WTC11 (cell line): ENCODE measurements at regions not wholly inside any gene's neighbourhood (a gene's known extent, or its start where the extent isn't known, plus 50 kb on each side); places are given as distances from the start of the nearest gene placed in this dataset.

Experiments used
- ATAC-seq: fragments of 200-7000 bp; cut with Tn5 transposase; 2 replicates; pipeline ENCODE4 v1.10.0; 2021; ENCODE audit warnings: mild to moderate bottlenecking, moderate library complexity
- CTCF ChIA-PET: fragments of 300-600 bp; sonication (Branson Sonifier 250); formaldehyde crosslinking; loops from one replicate; lab custom pipeline; 2021; ENCODE audit warnings: antibody characterized with exemption; lab: Charles Lee
- POLR2A ChIA-PET: fragments of 350-600 bp; sonication (Branson Sonifier 250); formaldehyde crosslinking; loops from one replicate; lab custom pipeline; 2021; ENCODE audit warnings: antibody characterized with exemption; lab: Charles Lee
- DNase-seq: peaks from one replicate; pipeline ENCODE4 v3.0.0; 2021; ENCODE audit warnings: low spot score
- H3K27ac Mint-ChIP-seq: 2 replicates; pipeline ENCODE4 v1.8.0; 2021; ENCODE audit warnings: mixed read lengths
- H3K27me3 Mint-ChIP-seq: 2 replicates; pipeline ENCODE4 v1.8.0; 2021; ENCODE audit warnings: low read depth, mild to moderate bottlenecking, moderate library complexity, mixed read lengths
- H3K36me3 Mint-ChIP-seq: 2 replicates; pipeline ENCODE4 v1.8.0; 2021; ENCODE audit warnings: mixed read lengths
- H3K4me1 Mint-ChIP-seq: 2 replicates; pipeline ENCODE4 v1.8.0; 2022; ENCODE audit warnings: mixed read lengths
- H3K4me3 Mint-ChIP-seq: 2 replicates; pipeline ENCODE4 v1.8.0; 2021; ENCODE audit warnings: mild to moderate bottlenecking, moderate library complexity, mixed read lengths
- H3K9me3 Mint-ChIP-seq: 2 replicates; pipeline ENCODE4 v1.8.0; 2021; ENCODE audit warnings: mixed read lengths
- FOXP1 ChIP-seq: sonication (generic); formaldehyde crosslinking; IDR thresholded peaks from 2 replicates; pipeline ENCODE4 v1.8.0; 2022; ENCODE audit warnings: missing genetic modification reagents, mild to moderate bottlenecking, moderate library complexity, borderline replicate concordance
- KAT7 ChIP-seq: sonication (generic); formaldehyde crosslinking; IDR thresholded peaks from 2 replicates; pipeline ENCODE4 v1.8.1; 2023; ENCODE audit warnings: missing genetic modification reagents, mild to moderate bottlenecking, borderline replicate concordance
- NR1H2 ChIP-seq: sonication (generic); formaldehyde crosslinking; IDR thresholded peaks from 2 replicates; pipeline ENCODE4 v1.9.0; 2021; ENCODE audit warnings: mild to moderate bottlenecking, moderate library complexity, missing genetic modification reagents
- PRRX2 ChIP-seq: fragments of 250-450 bp; sonication (Bioruptor Pico); IDR thresholded peaks from 2 replicates; pipeline ENCODE4 v1.8.0; 2021; ENCODE audit warnings: mild to moderate bottlenecking
- TCF7 ChIP-seq: sonication (generic); formaldehyde crosslinking; IDR thresholded peaks from 2 replicates; pipeline ENCODE4 v1.8.0; 2022; ENCODE audit warnings: mild to moderate bottlenecking, low read depth, missing genetic modification reagents, moderate library complexity
- TEAD1 ChIP-seq: sonication (generic); formaldehyde crosslinking; IDR thresholded peaks from 2 replicates; pipeline ENCODE4 v1.8.0; 2022; ENCODE audit warnings: mild to moderate bottlenecking, missing genetic modification reagents
- ZNF219 ChIP-seq: sonication (generic); formaldehyde crosslinking; IDR thresholded peaks from 2 replicates; pipeline ENCODE4 v1.8.0; 2023; ENCODE audit warnings: missing genetic modification reagents, mild to moderate bottlenecking, borderline replicate concordance
- ZNF671 ChIP-seq: fragments of 250-450 bp; sonication (Bioruptor Pico); IDR thresholded peaks from 2 replicates; pipeline ENCODE4 v1.8.0; 2021; ENCODE audit warnings: mild to moderate bottlenecking
- TF ChIP-seq, protein P1 (sequence below): sonication (generic); formaldehyde crosslinking; IDR thresholded peaks from 2 replicates; pipeline ENCODE4 v1.8.0; 2023; ENCODE audit warnings: mild to moderate bottlenecking, missing genetic modification reagents
- TF ChIP-seq, protein P2 (sequence below): sonication (generic); formaldehyde crosslinking; IDR thresholded peaks from 2 replicates; pipeline ENCODE4 v1.8.1; 2022; ENCODE audit warnings: low read depth, mild to moderate bottlenecking, moderate library complexity, missing genetic modification reagents, borderline replicate concordance
- TF ChIP-seq, protein P3 (sequence below): fragments of 250-450 bp; sonication (Bioruptor Pico); IDR thresholded peaks from 2 replicates; pipeline ENCODE4 v2.1.2; 2022; ENCODE audit warnings: mild to moderate bottlenecking, moderate library complexity
- TF ChIP-seq, protein P4 (sequence below): fragments of 200-600 bp; IDR thresholded peaks from 2 replicates; pipeline ENCODE4 v1.8.0; 2022; ENCODE audit warnings: antibody characterized with exemption
- TF ChIP-seq, protein P5 (sequence below): sonication (generic); formaldehyde crosslinking; IDR thresholded peaks from 2 replicates; pipeline ENCODE4 v1.8.1; 2023; ENCODE audit warnings: mild to moderate bottlenecking, moderate library complexity, missing genetic modification reagents

DNA sequence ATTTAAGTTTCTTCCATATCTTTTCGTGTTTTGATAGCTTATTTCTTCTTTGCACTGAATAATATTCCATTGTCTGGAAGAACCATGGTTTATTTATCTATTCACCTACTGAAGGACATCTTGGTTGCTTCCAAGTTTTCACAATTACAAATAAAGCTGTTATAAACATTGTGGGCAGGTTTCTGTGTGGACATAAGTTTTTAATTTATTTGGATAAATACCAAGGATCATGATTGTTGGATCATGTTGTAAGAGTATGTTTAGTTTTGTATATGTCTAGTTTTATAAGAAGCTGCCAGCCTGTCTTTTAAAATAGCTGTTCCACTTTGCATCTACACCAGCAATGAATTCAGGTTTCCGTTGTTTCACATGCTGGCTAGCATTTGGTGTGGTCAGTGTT, 339.4 kb downstream of the CDH11 start:
- Mint-ChIP-seq H3K27ac (no peak overlapping the region), H3K4me1 (no peaks in the 10 kb centered on the region), H3K4me3 (no peak overlapping the region), H3K9me3 (0 out of 2 replicates have a peak, but pooled peaks cover 2% of the 10 kb centered on the region), H3K36me3 (no peaks in the 10 kb centered on the region), H3K27me3 (no peaks in the 10 kb centered on the region)
- CTCF ChIA-PET: no interaction called here
- DNase-seq (no peak), ATAC-seq (no peak)
- TF ChIP-seq KAT7 (CRISPR knock-in tag): no peak
- no peak for TF ChIP-seq FOXP1 (CRISPR knock-in tag)
- TF ChIP-seq, protein P1, sequence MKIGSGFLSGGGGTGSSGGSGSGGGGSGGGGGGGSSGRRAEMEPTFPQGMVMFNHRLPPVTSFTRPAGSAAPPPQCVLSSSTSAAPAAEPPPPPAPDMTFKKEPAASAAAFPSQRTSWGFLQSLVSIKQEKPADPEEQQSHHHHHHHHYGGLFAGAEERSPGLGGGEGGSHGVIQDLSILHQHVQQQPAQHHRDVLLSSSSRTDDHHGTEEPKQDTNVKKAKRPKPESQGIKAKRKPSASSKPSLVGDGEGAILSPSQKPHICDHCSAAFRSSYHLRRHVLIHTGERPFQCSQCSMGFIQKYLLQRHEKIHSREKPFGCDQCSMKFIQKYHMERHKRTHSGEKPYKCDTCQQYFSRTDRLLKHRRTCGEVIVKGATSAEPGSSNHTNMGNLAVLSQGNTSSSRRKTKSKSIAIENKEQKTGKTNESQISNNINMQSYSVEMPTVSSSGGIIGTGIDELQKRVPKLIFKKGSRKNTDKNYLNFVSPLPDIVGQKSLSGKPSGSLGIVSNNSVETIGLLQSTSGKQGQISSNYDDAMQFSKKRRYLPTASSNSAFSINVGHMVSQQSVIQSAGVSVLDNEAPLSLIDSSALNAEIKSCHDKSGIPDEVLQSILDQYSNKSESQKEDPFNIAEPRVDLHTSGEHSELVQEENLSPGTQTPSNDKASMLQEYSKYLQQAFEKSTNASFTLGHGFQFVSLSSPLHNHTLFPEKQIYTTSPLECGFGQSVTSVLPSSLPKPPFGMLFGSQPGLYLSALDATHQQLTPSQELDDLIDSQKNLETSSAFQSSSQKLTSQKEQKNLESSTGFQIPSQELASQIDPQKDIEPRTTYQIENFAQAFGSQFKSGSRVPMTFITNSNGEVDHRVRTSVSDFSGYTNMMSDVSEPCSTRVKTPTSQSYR (CRISPR knock-in tag): no peak
- TF ChIP-seq, protein P2, sequence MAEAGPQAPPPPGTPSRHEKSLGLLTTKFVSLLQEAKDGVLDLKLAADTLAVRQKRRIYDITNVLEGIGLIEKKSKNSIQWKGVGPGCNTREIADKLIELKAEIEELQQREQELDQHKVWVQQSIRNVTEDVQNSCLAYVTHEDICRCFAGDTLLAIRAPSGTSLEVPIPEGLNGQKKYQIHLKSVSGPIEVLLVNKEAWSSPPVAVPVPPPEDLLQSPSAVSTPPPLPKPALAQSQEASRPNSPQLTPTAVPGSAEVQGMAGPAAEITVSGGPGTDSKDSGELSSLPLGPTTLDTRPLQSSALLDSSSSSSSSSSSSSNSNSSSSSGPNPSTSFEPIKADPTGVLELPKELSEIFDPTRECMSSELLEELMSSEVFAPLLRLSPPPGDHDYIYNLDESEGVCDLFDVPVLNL (CRISPR knock-in tag): no peak
- TF ChIP-seq, protein P3, sequence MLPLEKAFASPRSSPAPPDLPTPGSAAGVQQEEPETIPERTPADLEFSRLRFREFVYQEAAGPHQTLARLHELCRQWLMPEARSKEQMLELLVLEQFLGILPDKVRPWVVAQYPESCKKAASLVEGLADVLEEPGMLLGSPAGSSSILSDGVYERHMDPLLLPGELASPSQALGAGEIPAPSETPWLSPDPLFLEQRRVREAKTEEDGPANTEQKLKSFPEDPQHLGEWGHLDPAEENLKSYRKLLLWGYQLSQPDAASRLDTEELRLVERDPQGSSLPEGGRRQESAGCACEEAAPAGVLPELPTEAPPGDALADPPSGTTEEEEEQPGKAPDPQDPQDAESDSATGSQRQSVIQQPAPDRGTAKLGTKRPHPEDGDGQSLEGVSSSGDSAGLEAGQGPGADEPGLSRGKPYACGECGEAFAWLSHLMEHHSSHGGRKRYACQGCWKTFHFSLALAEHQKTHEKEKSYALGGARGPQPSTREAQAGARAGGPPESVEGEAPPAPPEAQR: no peak
- TF ChIP-seq TCF7 (CRISPR knock-in tag): no peak
- TF ChIP-seq PRRX2: no peak
- no peak for TF ChIP-seq ZNF219
- TF ChIP-seq, protein P4, sequence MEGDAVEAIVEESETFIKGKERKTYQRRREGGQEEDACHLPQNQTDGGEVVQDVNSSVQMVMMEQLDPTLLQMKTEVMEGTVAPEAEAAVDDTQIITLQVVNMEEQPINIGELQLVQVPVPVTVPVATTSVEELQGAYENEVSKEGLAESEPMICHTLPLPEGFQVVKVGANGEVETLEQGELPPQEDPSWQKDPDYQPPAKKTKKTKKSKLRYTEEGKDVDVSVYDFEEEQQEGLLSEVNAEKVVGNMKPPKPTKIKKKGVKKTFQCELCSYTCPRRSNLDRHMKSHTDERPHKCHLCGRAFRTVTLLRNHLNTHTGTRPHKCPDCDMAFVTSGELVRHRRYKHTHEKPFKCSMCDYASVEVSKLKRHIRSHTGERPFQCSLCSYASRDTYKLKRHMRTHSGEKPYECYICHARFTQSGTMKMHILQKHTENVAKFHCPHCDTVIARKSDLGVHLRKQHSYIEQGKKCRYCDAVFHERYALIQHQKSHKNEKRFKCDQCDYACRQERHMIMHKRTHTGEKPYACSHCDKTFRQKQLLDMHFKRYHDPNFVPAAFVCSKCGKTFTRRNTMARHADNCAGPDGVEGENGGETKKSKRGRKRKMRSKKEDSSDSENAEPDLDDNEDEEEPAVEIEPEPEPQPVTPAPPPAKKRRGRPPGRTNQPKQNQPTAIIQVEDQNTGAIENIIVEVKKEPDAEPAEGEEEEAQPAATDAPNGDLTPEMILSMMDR: no peak
- TF ChIP-seq, all 79 proteins: peak for 0
- POLR2A ChIA-PET: no interaction called here

DNA sequence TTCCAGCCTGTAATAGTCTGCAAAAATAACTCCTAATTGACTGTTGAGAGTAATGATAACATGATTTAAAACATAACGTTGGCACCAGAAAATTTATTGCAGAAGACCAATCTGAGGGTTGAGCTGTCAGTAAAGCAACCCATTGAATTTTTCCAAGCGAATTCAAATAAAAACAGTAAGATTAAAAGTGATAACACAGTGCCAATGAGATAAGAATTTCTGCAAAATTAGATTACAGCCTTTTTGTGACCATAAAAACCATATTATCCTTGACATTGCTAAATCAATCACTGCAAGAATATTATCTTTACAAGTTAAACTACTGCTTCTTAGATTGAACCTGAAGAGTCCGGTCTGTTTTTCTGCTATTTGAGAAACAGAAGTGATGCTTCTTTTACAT, 341.4 kb downstream of the CDH11 start:
- POLR2A ChIA-PET: no interaction called here
- Mint-ChIP-seq H3K4me3 (no peak overlapping the region), H3K4me1 (no peaks in the 10 kb centered on the region), H3K9me3 (0 out of 2 replicates have a peak, but pooled peaks cover 3% of the 10 kb centered on the region), H3K27me3 (no peaks in the 10 kb centered on the region), H3K36me3 (no peaks in the 10 kb centered on the region), H3K27ac (no peak overlapping the region)
- CTCF ChIA-PET: no interaction called here
- DNase-seq (no peak), ATAC-seq (no peak)
- TF ChIP-seq NR1H2 (no peak), TEAD1 (CRISPR knock-in tag) (no peak), ZNF671 (no peak)
- TF ChIP-seq, protein P5, sequence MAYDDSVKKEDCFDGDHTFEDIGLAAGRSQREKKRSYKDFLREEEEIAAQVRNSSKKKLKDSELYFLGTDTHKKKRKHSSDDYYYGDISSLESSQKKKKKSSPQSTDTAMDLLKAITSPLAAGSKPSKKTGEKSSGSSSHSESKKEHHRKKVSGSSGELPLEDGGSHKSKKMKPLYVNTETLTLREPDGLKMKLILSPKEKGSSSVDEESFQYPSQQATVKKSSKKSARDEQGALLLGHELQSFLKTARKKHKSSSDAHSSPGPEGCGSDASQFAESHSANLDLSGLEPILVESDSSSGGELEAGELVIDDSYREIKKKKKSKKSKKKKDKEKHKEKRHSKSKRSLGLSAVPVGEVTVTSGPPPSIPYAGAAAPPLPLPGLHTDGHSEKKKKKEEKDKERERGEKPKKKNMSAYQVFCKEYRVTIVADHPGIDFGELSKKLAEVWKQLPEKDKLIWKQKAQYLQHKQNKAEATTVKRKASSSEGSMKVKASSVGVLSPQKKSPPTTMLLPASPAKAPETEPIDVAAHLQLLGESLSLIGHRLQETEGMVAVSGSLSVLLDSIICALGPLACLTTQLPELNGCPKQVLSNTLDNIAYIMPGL (CRISPR knock-in tag): no peak
- TF ChIP-seq, protein P3: no peak
